Ecto neural progenitor cell (in vitro differentiated cells): ENCODE measurements at regions not wholly inside any gene's neighbourhood (a gene's known extent, or its start where the extent isn't known, plus 50 kb on each side); places are given as distances from the start of the nearest gene placed in this dataset.
"Not testable (repeated sequence)": the region's sequence is repeated elsewhere in the genome, so short reads cannot be mapped to it uniquely, and the experiment has no call there.

Experiments
- DNase-seq: peaks from one replicate; pipeline ENCODE4 v3.0.0-alpha.2; 2018; ENCODE audit warnings: low spot score

DNA sequence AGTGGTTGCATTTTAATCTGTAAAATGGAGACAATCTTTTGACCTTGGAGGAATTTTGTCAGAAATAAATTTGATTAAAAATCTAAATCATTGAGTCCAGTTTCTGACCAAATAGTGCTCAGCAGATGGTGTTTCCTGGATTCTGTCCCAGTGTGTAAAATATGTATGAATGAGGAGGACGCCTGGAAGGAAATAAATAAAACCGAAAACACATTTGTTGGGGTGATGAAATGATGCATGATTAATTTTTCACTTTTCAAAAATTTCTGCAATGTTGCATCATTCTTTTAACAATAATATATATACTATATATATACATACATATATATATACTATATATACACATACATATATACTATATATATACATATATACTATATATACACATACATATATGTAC lies 261.1 kb upstream of the TRIB2 start:
- no peak for DNase-seq

GRCh38 chr2:12456293-12457106 lies 260.2 kb upstream of the TRIB2 start:
- DNase-seq, result no peak

DNA sequence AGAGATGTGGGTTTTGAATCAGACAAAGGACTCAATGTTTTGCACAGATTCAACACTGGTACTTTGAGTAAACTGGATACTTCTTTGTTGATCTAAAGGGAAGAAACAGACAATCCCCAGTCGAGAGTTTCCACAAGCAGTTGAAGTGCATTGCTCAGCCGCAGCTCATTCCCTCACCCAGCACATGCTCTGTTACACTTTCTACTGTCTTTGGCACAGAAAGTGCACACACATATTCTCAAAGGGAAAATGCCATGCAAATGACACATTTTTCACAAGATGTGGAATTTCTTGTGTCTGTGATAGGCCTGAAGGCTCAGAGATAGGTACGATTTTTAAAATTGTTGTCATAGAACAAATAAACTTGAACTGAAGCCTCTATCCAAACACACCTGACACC lies 258.9 kb upstream of the TRIB2 start:
- no peak for DNase-seq

- no peak for DNase-seq
These were observed 253.5 kb upstream of the TRIB2 start for GRCh38 chr2:12463189-12463588.

DNA sequence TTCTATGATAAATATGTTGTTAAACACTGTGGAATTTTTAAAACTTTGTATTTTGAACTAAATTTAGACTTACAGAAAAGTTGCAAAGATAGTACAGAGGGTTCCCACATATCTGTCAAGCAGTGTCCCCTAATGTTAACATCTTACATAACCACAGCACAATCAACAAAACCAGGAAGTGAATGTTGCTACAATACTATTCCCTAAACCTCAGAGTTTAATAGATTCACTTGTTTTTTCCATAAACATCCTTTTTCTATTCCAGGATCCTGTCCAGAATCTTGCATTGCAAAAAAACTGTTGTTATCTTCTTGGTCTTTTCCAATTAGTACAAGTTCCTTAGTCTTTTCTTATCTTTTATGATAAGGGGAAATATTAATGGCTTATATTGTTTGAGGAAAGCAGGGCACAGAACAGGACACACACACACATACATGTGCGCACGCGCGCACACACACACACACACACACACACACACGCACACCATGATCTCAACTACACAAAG lies 251.1 kb upstream of the TRIB2 start:
- DNase-seq, result no peak

DNA sequence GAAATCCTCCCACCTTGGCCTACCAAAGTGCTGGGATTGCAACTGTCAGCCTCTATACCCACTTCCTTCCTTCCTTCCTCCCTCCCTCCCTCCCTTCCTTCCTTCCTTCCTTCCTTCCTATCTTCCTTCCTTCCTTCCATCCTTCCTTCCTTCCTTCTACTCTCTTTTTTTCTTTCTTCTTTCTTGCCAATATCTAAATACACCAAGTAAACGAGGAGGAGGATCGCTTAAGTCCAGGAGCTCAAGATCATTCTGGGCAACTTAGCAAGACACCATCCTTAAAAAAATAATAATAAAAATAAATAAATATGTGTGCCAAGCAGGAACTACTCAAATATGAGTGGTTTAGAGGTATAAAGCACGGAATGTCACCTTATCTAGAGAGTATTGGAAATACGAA lies 249.4 kb upstream of the TRIB2 start:
- no peak for DNase-seq

GRCh38 chr2:12469141-12469561 lies 247.6 kb upstream of the TRIB2 start:
- no peak for DNase-seq

DNA sequence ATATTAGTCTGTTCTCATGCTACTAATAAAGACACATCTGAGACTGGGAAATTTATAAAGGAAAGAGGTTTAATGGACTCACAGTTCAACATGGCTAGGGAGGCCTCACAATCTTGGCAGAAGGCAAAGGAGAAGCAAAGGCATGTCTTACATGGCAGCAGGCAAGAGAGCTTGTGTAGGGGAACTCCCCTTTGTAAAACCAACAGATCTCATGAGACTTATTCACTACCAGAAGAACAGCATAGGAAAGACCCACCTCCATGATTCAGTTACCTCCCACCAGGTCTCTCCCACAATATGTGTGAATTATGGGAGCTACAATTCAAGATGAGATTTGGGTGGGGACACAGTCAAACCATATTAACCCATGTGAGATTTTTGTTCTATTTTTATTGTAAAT lies 244.5 kb upstream of the TRIB2 start:
- DNase-seq, result not testable (repeated sequence)

DNA sequence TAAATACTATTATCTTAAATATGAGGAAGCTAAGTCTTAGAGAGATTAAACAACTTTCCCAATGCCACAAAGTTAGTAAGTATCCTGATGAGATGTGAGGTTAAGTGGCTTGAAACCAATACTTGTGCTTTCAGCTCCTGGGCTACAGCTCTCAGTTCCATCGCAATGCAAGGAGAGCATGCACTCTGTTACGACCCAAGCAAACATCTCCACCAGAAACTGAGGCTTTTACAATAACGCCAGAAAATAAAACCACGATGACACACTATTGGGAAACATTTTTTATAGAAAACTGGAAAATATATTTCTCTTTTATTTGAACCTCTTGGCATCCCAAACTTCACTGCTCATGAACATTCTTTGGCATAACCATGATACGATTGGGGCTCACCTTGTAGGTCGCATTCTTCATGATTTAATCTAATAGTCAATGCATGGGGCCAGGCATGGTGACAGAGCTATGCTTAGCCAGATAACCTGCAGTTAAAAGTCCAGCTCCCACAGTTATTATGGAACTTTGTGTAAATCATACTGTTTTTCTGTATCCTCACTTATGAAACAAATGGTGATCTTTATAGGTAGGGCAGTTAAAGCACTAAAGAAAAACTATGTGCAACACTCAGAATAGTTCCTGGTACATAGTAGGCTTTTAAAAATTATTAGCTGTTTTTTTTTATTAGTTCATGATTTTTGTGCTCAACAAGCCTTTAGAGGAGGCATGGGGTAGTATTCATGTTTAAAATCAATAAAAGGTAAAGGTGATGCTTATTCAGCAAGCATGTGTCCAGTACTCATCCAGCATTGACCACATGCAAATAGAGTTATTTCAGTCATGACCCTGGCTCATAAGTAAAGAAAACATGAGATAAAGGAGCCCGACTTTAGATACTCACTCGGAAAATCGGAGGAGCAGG lies 238.3 kb upstream of the TRIB2 start:
- DNase-seq, result no peak

DNA sequence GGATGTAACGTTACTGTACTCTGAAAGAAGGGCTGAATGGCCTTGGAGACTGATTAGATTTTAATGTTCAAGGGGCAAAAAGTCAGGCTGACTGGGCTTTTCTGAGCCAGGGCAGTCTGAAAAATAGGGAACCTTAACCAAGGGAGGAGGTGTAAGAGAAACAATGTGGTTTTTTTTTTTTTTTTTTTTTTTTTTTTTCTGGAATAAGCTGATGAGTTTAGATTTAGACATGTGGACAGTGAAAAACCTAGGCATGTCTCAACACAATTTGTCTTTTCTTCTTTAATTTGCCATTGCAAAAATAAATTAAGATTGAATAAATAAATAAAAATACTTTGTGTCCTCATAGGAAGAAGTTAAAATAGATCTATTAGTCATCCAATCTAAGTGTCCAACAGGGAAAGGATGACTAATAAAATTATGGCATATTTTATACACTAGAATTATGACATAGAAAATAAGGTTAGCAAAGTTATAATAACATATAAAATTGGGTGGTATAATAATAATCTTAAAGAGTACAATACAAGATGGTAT lies 237.6 kb upstream of the TRIB2 start:
- no peak for DNase-seq

- no peak for DNase-seq
These were observed 232.1 kb upstream of the TRIB2 start for GRCh38 chr2:12484536-12485115.

DNA sequence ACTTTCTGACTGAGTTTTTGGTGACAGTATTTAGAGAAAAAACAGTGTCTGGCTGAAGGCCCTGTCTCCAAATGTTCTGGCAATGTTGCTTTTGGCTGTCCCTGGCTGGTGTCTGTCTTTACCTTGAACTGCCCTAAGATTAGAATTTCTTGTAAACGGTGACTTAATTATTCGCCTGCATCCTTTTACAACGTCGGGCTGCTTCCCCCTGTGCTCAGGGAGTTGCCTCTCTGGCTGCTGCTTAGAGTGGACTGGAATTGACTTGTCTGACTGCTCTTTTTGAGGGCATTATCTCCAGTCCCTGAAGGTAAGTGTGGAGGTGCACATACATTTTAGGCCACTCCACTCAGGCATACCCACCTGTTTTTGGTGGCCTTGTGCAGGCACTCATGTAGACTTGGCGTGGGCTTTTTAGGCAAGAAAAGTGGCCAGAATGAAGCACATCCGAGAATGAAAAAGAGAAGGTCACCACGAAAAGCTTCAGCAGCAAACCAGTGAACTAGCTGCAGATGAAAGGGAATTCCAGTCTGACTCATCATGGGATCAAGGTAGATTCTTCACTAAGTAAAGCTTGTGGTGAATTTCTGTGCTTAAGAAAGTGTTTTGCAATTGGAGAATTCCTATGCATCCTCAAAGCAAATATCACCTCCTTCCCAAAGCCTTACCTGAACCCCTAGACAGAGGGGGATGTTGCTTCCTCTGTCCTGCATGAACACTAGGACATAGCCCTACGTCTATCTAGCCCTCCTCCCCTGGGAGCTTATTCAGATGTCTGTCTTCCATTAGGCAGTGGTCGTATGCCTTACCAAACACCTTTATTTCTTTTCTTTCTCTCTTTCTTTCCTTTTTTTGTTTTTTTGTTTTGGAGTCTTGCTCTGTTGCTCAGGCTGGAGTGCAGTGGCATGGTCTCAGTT lies 230.3 kb upstream of the TRIB2 start:
- no peak for DNase-seq

- DNase-seq, result no peak
These were observed 229.3 kb upstream of the TRIB2 start for GRCh38 chr2:12487253-12488004.

- DNase-seq, result no peak
These were observed 228.1 kb upstream of the TRIB2 start for GRCh38 chr2:12488352-12489318.

DNA sequence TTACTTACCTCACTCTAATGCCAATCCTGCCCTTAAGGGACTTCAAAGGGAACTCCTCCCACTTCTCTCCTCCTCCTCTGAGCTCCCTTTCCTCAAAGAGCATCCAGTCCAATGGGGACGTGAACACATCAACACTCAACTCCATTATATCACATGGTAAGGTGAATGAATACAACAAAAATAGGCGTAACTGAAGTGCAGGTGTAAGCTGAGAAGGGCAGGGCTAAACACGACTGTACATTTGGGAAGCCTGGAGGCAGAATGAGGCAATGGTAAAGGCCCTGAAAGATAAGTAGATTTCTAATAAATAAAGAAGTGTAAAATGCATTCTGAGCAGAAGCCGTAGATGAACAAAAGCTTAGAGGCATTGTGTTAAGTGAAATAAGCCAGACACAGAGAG lies 226.1 kb upstream of the TRIB2 start:
- no peak for DNase-seq

GRCh38 chr2:12492360-12492759 lies 224.4 kb upstream of the TRIB2 start:
- not testable (repeated sequence) for DNase-seq

DNA sequence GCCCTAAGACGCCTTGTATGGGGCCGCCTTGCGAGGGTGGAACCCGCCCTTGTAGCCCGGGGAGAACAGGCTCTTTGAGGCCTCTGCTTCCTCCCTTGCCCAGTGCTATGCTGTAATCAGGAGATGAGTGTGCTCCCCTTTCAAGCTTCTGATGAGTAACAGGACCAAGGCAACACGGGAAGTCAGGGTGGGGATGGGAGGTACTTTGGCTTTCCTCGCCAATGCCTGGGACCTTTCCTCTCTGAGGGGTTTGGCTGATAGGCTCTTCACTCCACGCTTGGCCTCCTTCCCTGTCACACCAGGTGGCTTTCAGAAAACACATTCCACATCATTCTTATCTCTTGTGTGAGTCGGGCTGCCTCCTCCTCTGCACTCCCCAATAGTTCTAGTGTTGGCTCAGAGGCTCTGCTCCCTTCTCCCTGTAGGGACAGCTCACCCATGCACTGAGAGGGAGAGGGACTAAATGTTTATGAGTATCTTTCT lies 223.7 kb upstream of the TRIB2 start:
- DNase-seq, result no peak

DNA sequence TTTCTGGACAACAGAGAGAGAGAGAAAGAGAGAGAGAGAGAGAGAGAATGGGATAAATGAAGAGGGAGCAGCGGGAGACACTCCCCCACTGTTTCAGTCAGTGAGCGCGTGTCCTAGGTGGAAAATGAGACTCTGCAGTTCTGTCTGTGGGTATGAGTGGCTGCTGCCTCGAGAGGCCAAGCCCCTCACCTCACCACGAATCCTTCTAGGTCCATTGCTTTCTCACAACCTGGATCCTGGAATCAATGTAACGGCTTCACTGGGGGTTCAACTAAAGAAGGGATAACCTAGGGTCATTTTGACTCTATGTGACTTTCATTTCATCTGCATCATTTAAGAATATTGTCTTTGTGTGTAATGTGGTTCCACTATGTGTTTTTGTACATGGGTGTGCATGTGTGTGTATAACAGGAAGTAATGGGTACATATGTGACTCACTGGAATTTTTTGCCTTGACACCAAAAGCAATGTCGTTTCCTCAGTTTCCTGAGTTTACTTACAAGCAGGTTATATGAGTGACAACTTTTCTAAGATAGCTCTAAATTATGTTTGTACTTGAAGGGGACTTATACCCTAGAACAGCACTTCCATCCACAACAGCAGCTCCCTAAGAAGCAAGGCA lies 221.4 kb upstream of the TRIB2 start:
- no peak for DNase-seq

- DNase-seq, result no peak
These were observed 218.4 kb upstream of the TRIB2 start for GRCh38 chr2:12498286-12498685.
